ENCODE measurements at regions not wholly inside any gene's neighbourhood (a gene's known extent, or its start where the extent isn't known, plus 50 kb on each side); places are given as distances from the start of the nearest gene placed in this dataset.

DNA sequence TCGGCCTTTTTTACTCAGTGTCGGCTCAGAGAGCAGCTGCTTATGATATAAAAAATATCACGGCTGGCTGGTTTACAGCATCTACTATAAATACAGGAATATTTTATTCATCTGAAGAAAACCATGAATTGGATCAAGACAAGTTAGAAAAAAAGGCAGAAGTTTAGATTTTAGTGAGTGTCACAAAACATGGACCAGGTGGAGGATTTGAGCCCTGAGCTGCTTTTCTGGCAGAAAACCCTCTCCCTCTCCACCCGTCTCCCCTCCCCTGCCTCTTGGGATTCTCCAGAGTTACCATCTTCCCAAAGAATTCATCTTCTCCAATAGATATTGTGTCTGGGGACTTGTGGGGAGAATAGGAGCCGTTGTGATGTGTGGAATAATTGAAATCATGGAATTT, 142.8 kb upstream of the RAI2 start:
- TF ChIP-seq, protein P1, sequence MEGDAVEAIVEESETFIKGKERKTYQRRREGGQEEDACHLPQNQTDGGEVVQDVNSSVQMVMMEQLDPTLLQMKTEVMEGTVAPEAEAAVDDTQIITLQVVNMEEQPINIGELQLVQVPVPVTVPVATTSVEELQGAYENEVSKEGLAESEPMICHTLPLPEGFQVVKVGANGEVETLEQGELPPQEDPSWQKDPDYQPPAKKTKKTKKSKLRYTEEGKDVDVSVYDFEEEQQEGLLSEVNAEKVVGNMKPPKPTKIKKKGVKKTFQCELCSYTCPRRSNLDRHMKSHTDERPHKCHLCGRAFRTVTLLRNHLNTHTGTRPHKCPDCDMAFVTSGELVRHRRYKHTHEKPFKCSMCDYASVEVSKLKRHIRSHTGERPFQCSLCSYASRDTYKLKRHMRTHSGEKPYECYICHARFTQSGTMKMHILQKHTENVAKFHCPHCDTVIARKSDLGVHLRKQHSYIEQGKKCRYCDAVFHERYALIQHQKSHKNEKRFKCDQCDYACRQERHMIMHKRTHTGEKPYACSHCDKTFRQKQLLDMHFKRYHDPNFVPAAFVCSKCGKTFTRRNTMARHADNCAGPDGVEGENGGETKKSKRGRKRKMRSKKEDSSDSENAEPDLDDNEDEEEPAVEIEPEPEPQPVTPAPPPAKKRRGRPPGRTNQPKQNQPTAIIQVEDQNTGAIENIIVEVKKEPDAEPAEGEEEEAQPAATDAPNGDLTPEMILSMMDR (conservative IDR thresholded peaks at IDR 0.05; ENCODE audit: low read length): no peak
- no peak for TF ChIP-seq EZH2phosphoT487 (IDR thresholded peaks at IDR 0.05; ENCODE audit: borderline replicate concordance)

Measured in Loucy (cell line).